ENCODE measurements at regions not wholly inside any gene's neighbourhood (a gene's known extent, or its start where the extent isn't known, plus 50 kb on each side); places are given as distances from the start of the nearest gene placed in this dataset.
"Not testable (repeated sequence)": the region's sequence is repeated elsewhere in the genome, so short reads cannot be mapped to it uniquely, and the experiment has no call there.

DNA sequence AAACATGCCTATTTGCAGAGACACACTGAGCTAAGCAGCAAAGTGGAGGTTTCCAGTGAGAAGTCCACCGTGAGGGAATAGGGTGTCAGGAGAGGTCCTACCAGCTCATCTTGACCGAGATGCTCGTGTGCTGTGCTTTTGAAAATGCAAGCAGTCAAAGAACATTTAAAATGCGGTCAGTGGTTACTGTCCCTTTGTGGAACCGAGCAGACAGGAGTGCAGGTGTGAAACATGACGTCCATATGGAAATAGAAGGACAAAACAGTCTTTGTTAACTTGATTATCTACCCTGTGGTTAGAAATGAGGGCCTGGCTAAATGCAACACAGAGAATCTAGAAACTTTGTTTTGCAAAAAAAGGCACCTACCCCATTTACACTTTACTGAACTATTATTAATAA, 473.3 kb downstream of the SPATA31A6 start:
- not testable (repeated sequence) for DNase-seq

DNA sequence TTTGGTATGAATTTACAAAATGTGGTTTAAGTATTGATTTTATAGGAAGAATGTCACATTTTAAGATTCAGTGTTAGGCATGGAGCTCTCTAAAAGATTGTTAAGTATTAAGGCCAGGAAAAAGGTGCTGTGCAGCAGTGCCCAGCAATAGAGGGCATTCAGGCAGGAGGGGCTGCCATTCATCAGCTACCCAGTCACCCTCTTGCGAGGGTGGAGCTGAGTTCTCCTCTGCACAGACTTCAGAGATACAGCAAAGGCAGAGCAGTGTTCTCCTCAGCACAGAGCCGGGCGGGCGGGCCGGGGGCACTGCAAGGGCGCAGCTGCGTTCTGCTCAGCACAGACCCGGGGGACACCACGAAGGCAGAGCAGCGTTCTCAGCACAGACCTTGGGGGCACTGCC, 474.0 kb downstream of the SPATA31A6 start:
- DNase-seq = not testable (repeated sequence)

DNA sequence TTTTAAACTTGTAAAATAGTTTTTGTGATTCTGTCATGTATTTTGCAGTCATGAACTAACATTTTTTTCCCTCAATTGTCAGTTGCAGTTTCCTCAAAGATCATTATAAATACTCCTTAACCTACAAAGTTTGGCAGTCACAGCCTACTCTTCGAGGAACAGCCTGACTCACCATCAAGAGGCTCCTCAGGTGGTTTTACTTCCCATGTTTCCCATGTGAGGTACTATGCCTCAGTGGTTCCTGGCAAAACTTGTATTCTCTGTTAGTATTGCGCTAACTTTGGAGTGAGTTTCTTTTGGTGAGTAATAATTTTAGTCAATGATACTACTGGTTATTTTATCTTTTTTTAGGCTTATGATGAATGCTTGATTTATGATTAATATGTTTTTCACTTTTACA, 513.7 kb downstream of the SPATA31A6 start:
- DNase-seq = not testable (repeated sequence)

DNA sequence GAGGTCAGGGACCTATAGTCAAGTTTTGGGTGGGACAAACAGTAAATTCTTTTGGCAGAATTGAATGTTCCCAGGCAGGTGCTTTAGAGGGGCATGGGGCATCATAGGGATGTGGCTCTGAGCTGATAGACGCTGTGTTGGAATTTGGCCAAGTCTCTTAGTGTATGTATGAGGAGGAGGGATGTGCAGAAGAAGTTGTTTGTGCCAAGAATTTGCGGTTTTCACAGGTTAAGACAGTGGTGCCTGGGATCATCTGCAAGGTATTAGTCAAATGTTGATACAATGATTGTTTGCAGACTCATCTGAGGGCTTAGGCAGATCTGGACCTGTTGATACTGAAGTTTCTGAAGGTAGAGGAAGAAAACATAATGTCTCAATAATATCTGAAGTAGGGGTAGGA, 519.4 kb downstream of the SPATA31A6 start:
- DNase-seq = not testable (repeated sequence)

DNA sequence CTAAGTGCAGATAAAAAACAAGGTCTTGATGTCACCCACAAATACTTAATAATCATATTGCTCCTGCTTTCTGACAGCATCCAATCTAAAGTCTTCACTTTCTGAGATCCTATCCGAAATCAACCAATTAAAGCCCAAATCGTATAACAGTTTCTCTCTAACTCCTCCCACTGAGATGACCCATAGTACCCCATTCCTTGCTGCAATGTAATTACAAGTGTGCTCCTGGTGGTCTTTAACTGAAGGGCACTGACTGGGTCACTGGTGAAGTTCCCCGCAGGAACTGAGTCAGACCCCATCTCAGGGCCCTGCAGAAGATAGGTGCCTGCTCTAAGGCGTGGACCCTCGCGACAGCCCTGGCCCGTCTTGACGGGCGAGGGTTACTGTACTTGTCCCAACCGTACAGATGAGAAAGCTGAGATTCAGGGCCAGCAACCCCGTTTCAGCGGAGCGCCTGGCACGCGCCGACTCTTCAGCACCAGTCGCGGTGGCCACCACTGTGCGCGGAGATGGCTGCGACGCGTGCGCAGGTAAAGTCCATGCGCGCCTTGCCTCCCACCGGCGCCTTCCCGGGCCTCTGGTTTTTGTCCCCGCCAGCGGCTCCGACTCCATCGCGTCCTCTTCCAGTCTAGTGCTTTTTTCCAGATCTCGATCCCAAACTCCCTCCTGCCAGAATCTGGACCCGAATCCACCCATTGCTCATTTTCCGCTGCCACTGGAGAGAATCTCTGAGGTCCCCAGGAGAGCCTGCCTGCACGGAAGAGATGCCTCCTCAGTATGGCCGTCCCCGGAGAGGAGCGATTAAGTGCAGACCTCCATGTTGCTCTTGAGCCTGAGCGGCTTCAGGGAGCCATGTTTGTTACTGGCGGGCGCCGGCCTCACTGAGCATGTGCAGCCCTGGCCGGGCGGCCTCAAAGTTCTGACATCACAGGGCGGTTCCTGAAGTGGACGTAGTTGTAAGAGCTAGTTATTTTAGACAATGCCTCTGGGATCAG, 541.7 kb downstream of the SPATA31A6 start:
- not testable (repeated sequence) for DNase-seq

DNA sequence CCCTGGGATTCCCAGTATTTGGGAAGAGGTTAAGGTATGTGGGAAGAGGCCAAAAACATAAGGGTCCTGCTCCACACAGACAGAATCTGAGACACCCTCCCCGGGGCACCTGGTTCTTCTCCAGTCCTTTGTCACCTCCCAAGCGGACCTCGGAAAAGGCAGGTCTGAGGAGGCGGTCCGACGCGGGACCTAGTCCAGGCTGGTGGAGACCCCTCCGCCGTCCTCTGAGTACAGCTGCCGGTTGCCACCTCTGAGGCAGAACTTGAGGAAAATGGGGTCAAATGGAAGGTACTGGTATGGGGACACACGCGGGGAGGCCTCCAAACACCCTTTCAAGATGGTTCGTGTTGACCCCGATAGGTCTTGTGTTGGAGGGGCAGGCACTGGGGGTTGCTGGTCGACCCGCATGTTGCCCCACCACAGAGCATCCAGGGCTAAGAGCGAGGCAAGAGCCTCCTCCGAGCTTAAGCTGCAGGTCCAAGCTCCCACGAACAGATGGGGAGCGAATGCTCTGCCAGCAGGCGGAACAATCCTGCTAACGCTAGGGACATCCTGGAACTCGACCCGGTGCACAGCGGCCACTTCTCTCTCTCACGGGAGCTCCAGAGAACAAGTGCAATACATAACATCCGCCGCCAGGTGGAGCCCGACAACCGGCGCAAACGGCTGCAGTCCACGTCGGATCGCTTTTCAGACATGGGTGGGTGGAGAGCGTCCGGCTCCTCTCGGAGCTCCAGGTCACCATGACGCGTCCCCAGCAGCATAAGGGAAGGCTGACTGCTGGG, 559.8 kb downstream of the SPATA31A6 start:
- peak; percentile 27 to 88 for DNase-seq

DNA sequence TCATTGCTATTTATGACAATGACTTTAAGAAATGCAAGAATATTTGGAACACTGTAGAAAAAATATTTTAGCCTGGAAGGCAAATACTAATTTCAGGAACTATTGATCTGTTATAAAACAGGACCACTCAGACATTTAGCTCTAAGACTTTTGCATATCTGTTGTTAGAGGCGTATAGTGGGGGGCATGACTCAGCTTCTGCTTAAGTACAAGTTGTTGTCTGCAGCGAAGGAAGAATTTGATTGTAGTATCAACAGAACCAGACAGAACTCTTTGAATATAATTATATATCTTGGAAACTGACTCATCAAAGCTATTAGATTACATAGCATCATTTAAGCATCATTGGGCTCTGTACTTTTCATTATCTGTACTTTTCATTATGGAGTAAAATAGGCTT, 573.8 kb downstream of the SPATA31A6 start:
- DNase-seq = not testable (repeated sequence)

DNA sequence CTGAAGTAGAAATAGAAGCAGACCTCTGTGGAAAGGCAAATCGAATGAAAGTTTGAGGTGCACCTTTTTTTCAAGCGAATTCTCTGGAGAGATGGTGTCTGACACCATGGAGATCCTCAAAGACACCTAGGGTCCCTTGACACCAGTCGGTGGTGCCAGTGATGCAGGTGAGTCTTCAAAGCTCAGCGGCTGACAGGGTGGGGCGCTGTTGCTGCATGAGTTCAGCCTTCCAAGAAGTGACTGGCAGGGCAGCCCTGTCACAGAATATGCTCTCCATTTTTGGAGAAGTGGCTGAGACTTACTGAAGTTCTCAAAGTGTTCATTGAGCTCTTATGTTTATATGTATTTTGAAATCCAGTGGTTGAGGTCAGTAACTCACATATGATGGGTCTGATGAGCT, 575.9 kb downstream of the SPATA31A6 start:
- peak in 1 of 2 experiments; percentile 20 for DNase-seq

DNA sequence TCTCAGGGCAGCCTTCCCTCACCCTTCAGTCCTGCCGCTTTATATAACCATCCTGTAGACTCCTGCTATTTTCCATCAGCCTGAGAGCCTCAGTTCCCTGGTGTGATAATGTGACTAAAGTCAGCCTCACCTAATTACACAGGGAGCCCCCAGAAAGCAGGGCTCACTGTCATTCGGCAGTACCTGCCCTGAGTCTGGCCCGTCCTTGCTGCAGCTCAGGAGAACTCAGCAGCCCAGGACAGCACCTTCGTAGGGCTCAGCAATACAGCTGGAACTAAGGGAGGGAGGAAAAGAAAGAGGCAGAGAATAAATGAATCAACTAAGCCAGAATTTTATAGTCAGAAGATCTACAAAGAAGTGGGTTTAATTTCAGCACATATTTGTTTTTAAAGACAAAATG, 598.7 kb downstream of the SPATA31A6 start:
- not testable (repeated sequence) for DNase-seq

DNA sequence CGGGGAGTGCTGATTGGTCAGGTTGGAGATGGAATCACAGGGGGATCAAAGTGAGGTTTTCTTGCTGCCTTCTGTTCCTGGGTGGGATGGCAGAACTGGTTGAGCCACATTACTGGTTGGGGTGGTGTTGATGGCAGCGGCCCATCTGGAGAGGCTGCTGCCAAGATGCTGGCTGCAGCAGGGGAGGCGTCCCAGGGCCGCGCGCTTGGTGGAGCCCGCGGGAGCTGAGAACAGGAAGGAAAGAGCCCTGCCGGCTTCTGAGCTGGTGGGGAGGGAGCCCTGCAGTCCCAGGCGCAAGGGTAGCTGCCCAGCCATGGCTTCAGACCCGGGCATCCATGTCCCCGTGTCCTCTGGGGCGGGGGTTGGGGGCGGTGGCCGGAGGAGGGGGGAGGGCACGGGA, 609.3 kb downstream of the SPATA31A6 start:
- DNase-seq = peak in 1 of 2 experiments; percentile 8

DNA sequence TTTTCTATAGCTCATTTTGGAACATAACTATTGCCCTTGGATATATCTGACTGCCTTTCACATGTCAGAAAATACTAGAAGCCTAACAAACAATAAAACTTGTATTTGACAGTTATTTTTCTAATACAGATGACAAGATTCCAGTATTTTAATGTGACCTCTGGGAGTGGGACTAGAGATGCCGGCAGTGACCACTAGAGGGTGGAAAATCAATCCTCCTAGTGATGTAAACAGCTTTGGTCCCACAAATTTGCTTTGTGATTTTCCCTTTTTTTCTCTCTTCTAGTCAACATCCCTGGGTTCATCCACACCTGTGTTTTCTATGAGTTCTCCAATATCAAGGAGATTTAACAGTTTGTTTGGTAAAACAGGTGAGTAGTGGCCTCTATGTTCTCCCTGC, 615.1 kb downstream of the SPATA31A6 start:
- DNase-seq = peak in 1 of 2 experiments; percentile 4

DNA sequence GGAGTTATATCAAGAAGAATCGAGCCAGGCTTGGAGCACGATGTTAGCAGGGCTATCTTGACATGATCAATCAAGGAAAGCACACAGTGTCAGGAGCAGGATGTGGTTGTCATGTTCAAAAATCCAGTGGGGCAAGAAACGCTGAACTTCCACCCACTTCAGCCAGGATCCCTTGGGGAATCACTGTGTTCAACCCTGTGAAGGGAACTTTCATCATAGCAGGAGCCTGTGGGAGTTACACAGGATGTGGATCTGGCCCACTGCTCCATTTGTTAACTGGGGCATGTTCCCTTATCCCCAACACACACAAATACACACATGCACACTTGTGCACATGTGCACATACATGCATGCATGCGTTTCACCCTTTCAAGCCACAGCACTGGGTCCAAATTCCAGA, 619.3 kb downstream of the SPATA31A6 start:
- DNase-seq = not testable (repeated sequence)

DNA sequence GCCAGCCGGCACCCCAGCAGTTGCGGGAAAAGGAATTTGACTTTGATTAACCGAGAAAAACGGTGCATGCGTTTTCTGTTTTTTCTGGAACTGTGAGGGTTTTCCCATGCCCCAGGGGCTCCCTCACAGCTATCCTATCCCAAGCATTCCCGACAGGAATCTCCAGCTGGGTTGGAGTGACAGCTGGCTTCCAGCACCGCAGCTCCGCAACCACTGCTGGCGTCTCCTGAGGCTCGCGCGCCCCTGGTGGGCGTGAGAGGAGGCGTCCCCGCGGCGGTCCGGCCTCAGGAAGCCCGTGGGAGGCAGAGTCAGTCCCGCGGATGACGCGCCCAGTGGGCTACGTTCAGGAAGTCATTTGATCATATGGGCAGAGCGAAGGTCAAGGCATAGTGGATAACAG, 623.2 kb downstream of the SPATA31A6 start:
- not testable (repeated sequence) for DNase-seq

DNA sequence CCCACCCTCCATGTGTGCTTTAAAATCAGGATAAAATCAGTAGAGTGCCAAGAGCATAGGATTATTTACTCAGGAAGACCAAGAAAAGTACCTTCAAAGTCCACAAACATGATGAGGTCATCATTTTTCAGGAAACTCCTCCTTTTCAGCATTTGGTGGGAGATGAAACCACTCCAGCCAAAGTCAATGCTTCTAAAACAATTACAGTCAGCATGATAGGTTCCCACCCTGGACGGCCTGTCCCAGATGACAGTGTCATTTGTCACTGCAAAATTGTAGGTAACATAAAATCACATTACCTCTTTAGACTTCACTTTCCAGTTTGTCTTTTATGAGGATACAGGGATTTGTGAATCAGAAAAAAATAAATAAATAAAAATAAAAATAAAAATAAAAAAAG, 638.0 kb downstream of the SPATA31A6 start:
- not testable (repeated sequence) for DNase-seq

DNA sequence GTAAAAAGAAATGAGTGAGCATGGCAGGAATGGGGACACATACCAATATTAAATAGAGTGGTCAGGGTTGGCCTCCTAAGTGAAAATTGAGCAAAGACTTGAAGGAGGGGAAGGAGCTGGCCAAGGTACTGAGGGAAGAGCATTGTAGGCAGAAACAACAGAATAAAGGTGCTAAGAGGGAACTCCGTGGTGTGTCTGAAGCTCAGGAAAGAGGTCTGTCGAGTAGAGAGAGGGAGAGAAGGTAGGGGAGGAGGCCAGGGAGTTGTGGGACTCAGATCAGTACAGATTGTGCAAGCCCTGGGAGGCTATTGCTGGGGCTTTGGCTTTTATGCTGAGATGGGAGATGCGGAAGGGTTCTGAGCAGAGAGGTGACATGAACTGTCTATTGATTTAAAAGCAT, 664.7 kb downstream of the SPATA31A6 start:
- not testable (repeated sequence) for DNase-seq

DNA sequence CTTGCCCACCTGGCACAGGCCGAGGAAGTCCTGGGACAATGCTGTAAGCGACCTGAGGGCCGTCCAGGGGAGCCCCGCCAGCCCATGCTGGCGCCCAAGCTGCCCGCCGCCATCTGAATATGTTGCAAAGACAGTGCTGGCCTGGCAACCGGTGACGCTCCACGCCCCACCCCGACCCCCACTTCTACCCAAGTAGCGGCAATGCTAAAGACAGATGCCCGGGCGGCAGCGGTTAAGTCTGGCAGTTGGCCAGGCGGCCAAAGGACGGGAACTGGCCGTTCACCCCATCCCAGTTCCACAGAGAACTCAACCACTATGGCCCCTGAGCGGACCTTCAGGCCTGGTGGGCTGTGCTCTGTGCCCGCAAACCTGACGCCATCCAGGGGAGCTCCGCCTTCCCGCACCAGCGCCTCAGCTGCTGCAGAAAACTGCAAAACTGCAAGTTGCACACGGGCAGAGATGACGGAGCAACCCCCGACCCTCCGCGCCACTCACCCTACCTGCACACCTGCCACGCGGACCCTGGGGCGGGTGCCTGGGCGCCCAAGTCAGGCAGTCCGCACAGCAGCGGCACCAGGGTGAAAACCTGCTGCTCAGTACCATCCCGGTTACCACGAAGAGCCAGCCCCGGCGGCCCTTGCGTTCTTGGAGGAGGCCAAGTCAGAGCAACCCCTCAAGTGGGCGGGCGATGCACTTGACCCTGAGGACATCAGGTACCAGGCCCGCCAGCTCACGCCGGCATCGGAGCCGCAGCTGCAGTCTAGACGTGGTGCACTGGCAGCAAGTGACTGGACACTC, 667.6 kb downstream of the SPATA31A6 start:
- not testable (repeated sequence) for DNase-seq

DNA sequence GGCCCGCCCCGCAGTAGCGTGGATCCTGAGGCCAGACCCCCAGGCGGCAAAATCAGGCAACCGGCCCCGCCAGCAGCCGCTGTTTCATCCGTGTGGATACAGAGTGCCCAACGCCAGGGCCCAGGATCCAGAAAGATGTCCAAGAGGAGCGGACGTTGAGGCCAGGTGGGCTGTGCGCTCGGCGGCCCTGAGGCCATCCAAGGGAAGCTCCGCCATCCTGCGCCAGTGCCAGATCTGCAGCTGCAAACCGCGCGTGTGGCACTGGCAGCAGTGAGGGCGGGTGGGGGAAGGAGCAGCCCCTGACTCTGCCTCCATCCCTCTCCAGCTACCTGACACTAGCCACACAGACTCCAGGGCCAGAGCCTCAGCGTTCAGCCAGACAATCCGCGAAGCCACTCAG, 668.2 kb downstream of the SPATA31A6 start:
- not testable (repeated sequence) for DNase-seq

DNA sequence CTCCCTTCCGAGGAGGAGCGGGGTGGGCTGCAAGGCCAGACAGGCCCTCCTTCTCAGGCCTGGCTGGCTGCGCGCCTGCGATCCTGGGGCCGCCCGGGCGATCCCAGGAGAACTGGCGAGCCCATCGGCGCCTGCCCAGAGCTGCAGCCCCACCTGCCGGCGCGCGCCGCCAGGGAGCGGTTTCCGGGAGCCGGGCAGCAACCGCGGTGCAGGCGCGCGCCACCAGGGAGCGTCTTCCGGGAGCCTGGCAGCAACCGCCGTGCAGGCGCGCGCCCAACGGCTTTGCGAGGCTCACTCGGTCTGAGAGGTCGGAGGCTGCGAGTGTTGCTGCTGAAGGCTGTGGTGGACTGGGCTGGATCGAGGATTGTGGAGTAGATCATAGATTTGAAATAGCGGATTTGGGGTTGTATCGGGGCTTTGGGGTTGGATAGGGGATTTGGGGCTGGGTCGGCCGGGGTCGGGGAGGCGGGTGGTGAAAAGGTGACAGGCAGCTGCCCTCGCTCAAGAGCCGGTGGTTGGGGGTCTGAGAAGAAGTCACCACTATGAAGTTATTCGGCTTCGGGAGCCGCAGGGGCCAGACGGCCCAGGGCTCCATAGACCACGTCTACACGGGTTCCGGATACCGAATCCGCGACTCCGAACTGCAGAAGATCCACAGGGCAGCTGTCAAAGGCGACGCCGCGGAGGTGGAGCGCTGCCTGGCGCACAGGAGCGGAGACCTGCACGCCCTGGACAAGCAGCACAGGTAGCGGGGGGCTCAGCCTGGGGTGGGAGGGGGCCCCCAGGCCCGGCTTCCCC, 668.9 kb downstream of the SPATA31A6 start:
- not testable (repeated sequence) for DNase-seq

DNA sequence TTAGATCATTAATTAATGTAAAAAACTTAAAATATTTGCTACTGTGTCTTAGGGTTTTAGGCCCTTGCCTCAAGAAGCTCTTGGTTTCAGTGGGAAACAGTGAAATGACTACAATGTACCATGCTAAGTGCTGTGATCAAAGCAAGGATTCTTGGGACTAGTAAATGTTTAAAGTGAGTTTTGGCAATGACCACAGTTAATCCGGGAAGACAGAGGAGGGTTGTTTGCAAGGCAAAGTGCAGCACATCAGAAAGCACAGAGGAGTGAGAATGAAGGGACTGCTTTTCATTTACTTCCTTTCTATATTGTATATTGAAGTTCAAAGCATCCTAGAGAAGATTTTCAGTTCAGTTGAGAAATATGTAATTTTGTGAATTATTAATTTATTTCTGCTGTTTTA, 676.7 kb downstream of the SPATA31A6 start:
- DNase-seq = not testable (repeated sequence)

DNA sequence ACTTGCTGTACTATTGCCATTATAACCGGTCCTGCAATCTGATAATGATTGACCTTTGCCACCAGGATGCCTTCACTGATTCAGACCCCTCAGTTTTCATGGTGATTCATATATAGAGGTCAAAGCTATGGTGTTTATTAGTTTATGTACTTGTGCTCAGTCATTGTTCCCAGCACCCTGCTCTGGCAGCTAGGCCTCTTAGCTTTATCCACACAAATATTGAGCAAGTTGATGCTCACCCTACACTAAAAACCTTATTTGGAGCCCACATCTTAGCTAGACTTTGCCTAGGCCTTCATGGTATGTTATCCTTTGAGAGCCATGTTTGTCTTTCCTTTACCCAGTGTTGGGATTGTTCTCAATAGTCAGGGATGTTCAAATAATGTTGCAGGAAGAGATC, 679.0 kb downstream of the SPATA31A6 start:
- DNase-seq = not testable (repeated sequence)

Data from NCI-H526 (cell line).